Stimulated activated effector memory CD8-positive, alpha-beta T cell treated with anti-CD3 and anti-CD28 coated beads, Interleukin-12 subunit alpha, Interleukin-12 subunit beta, amount 100 ng/mL, for 72 hours (primary cell): ENCODE measurements at regions not wholly inside any gene's neighbourhood (a gene's known extent, or its start where the extent isn't known, plus 50 kb on each side); places are given as distances from the start of the nearest gene placed in this dataset.
"Not testable (repeated sequence)": the region's sequence is repeated elsewhere in the genome, so short reads cannot be mapped to it uniquely, and the experiment has no call there.

Experiments used
- ATAC-seq: fragments of 150-1000 bp; cut with Tn5 transposase; 2 replicates; pipeline ENCODE4 v1.10.0; 2021
- DNase-seq, 2 donors: peaks; one replicate each; pipeline ENCODE4 v3.0.0; 2021 to 2022; ENCODE audit warnings: low spot score in 2 of 2
- H3K27ac Mint-ChIP-seq: one replicate; pipeline ENCODE4 v1.8.0; 2022; ENCODE audit warnings: mild to moderate bottlenecking, mixed read lengths
- H3K36me3 Mint-ChIP-seq: one replicate; pipeline ENCODE4 v1.8.0; 2022; ENCODE audit warnings: mild to moderate bottlenecking, mixed read lengths
- H3K4me1 Mint-ChIP-seq: one replicate; pipeline ENCODE4 v1.8.0; 2022; ENCODE audit warnings: mixed read lengths
- H3K4me3 Mint-ChIP-seq: one replicate; pipeline ENCODE4 v1.8.0; 2022; ENCODE audit warnings: mild to moderate bottlenecking, mixed read lengths
- H3K9me3 Mint-ChIP-seq: one replicate; pipeline ENCODE4 v1.8.0; 2022; ENCODE audit warnings: mixed read lengths

GRCh38 chr1:173353350-173353749 is 123.8 kb upstream of the PRDX6 start:
- H3K27ac Mint-ChIP-seq = no peak overlapping the region
- DNase-seq (no peak), ATAC-seq (no peak)
- H3K9me3 Mint-ChIP-seq = peaks cover 15% of the 10 kb centered on the region
- H3K4me1 Mint-ChIP-seq = peaks cover 6% of the 10 kb centered on the region
- no peak overlapping the region for H3K4me3 Mint-ChIP-seq
- no peaks in the 10 kb centered on the region for H3K36me3 Mint-ChIP-seq

- no peaks in the 10 kb centered on the region for H3K36me3 Mint-ChIP-seq
- peaks cover 15% of the 10 kb centered on the region for H3K9me3 Mint-ChIP-seq
- H3K27ac Mint-ChIP-seq = no peak overlapping the region
- ATAC-seq (no peak), DNase-seq (no peak)
- no peak overlapping the region for H3K4me3 Mint-ChIP-seq
- H3K4me1 Mint-ChIP-seq = peaks cover 6% of the 10 kb centered on the region
Measured at GRCh38 chr1:173354937-173355280, 122.2 kb upstream of the PRDX6 start.

GRCh38 chr1:173355281-173356031 is 121.7 kb upstream of the PRDX6 start:
- H3K27ac Mint-ChIP-seq = no peak overlapping the region
- DNase-seq = no peak
- peak; percentile 19 for ATAC-seq
- H3K36me3 Mint-ChIP-seq = no peaks in the 10 kb centered on the region
- H3K9me3 Mint-ChIP-seq = peaks cover 15% of the 10 kb centered on the region
- no peak overlapping the region for H3K4me3 Mint-ChIP-seq
- H3K4me1 Mint-ChIP-seq = peaks cover 7% of the 10 kb centered on the region

GRCh38 chr1:173356191-173356762 is 120.9 kb upstream of the PRDX6 start:
- Mint-ChIP-seq H3K27ac (no peak overlapping the region), H3K4me3 (no peak overlapping the region), H3K4me1 (peaks cover 13% of the 10 kb centered on the region), H3K9me3 (peaks cover 15% of the 10 kb centered on the region), H3K36me3 (no peaks in the 10 kb centered on the region)
- ATAC-seq (no peak), DNase-seq (no peak)

GRCh38 chr1:173360487-173361063 is 116.6 kb upstream of the PRDX6 start:
- Mint-ChIP-seq H3K27ac (no peak overlapping the region), H3K9me3 (no peaks in the 10 kb centered on the region), H3K36me3 (no peaks in the 10 kb centered on the region), H3K4me3 (no peak overlapping the region), H3K4me1 (peaks cover 13% of the 10 kb centered on the region)
- DNase-seq (no peak), ATAC-seq (no peak)

GRCh38 chr1:173362543-173362942 is 114.6 kb upstream of the PRDX6 start:
- DNase-seq (no peak), ATAC-seq (no peak)
- Mint-ChIP-seq H3K36me3 (no peaks in the 10 kb centered on the region), H3K9me3 (no peaks in the 10 kb centered on the region), H3K27ac (no peak overlapping the region), H3K4me3 (no peak overlapping the region), H3K4me1 (peaks cover 6% of the 10 kb centered on the region)

- Mint-ChIP-seq H3K4me1 (peaks cover 6% of the 10 kb centered on the region), H3K9me3 (peaks cover 2% of the 10 kb centered on the region), H3K27ac (no peak overlapping the region), H3K36me3 (no peaks in the 10 kb centered on the region), H3K4me3 (no peak overlapping the region)
- DNase-seq = peak in 1 of 2 donors; percentile 8
- no peak for ATAC-seq
Measured at GRCh38 chr1:173364827-173365226, 112.3 kb upstream of the PRDX6 start.

GRCh38 chr1:173365341-173365740 is 111.8 kb upstream of the PRDX6 start:
- Mint-ChIP-seq H3K4me1 (peaks cover 6% of the 10 kb centered on the region), H3K36me3 (no peaks in the 10 kb centered on the region), H3K27ac (no peak overlapping the region), H3K4me3 (no peak overlapping the region), H3K9me3 (peaks cover 2% of the 10 kb centered on the region)
- DNase-seq (no peak), ATAC-seq (no peak)

- Mint-ChIP-seq H3K36me3 (no peaks in the 10 kb centered on the region), H3K4me3 (no peak overlapping the region), H3K9me3 (peaks cover 2% of the 10 kb centered on the region), H3K27ac (no peak overlapping the region), H3K4me1 (no peaks in the 10 kb centered on the region)
- no peak for ATAC-seq
- no peak for DNase-seq
Measured at GRCh38 chr1:173367136-173367535, 110.0 kb upstream of the PRDX6 start.

- H3K27ac Mint-ChIP-seq, ATAC-seq, H3K4me3 Mint-ChIP-seq, H3K4me1 Mint-ChIP-seq, H3K9me3 Mint-ChIP-seq, H3K36me3 Mint-ChIP-seq: not testable (repeated sequence)
- peak in 1 of 2 donors; percentile 7 for DNase-seq
Measured at GRCh38 chr1:173370586-173370985, 106.5 kb upstream of the PRDX6 start.

GRCh38 chr1:173376065-173376464 is 101.1 kb upstream of the PRDX6 start:
- DNase-seq = peak in 1 of 2 donors; percentile 10
- H3K9me3 Mint-ChIP-seq, H3K36me3 Mint-ChIP-seq, H3K4me3 Mint-ChIP-seq, H3K27ac Mint-ChIP-seq, ATAC-seq, H3K4me1 Mint-ChIP-seq: not testable (repeated sequence)

- H3K27ac Mint-ChIP-seq = no peak overlapping the region
- no peaks in the 10 kb centered on the region for H3K36me3 Mint-ChIP-seq
- H3K4me3 Mint-ChIP-seq = no peak overlapping the region
- no peaks in the 10 kb centered on the region for H3K4me1 Mint-ChIP-seq
- DNase-seq (peak in 1 of 2 donors; percentile 30), ATAC-seq (no peak)
- H3K9me3 Mint-ChIP-seq = peaks cover 6% of the 10 kb centered on the region
Measured at GRCh38 chr1:173377266-173377665, 99.9 kb upstream of the PRDX6 start.

GRCh38 chr1:173383351-173383750 is 93.8 kb upstream of the PRDX6 start:
- no peaks in the 10 kb centered on the region for H3K9me3 Mint-ChIP-seq
- H3K27ac Mint-ChIP-seq = no peak overlapping the region
- no peak for DNase-seq
- no peak overlapping the region for H3K4me3 Mint-ChIP-seq
- H3K4me1 Mint-ChIP-seq = no peaks in the 10 kb centered on the region
- no peak for ATAC-seq
- H3K36me3 Mint-ChIP-seq = no peaks in the 10 kb centered on the region

- ATAC-seq = no peak
- H3K9me3 Mint-ChIP-seq = no peaks in the 10 kb centered on the region
- no peak for DNase-seq
- no peaks in the 10 kb centered on the region for H3K36me3 Mint-ChIP-seq
- H3K4me3 Mint-ChIP-seq = no peak overlapping the region
- no peak overlapping the region for H3K27ac Mint-ChIP-seq
- H3K4me1 Mint-ChIP-seq = no peaks in the 10 kb centered on the region
Measured at GRCh38 chr1:173388352-173388751, 88.8 kb upstream of the PRDX6 start.

GRCh38 chr1:173392895-173393658 is 84.1 kb upstream of the PRDX6 start:
- H3K4me3 Mint-ChIP-seq = no peak overlapping the region
- H3K9me3 Mint-ChIP-seq = no peaks in the 10 kb centered on the region
- no peak overlapping the region for H3K27ac Mint-ChIP-seq
- ATAC-seq (no peak), DNase-seq (no peak)
- no peaks in the 10 kb centered on the region for H3K36me3 Mint-ChIP-seq
- no peaks in the 10 kb centered on the region for H3K4me1 Mint-ChIP-seq

- Mint-ChIP-seq H3K4me1 (no peaks in the 10 kb centered on the region), H3K9me3 (no peaks in the 10 kb centered on the region), H3K4me3 (no peak overlapping the region), H3K36me3 (no peaks in the 10 kb centered on the region), H3K27ac (no peak overlapping the region)
- no peak for DNase-seq
- no peak for ATAC-seq
Measured at GRCh38 chr1:173393659-173394000, 83.5 kb upstream of the PRDX6 start.
